GM12865 (cell line): ENCODE measurements at regions not wholly inside any gene's neighbourhood (a gene's known extent, or its start where the extent isn't known, plus 50 kb on each side); places are given as distances from the start of the nearest gene placed in this dataset.

Source experiments
- DNase-seq: peaks from one replicate; pipeline ENCODE4 v3.0.0; 2010; ENCODE audit warnings: low read depth
- H3K4me3 ChIP-seq: 2 replicates; pipeline ENCODE4 v1.5.1; 2011; ENCODE audit warnings: mild to moderate bottlenecking, low read depth, low read length, control low read depth
- CTCF ChIP-seq: IDR thresholded peaks from 2 replicates; pipeline ENCODE4 v1.5.1; 2011; ENCODE audit warnings: low read length, control low read depth, low read depth, inconsistent platforms; ENCODE audit not compliant: insufficient read depth; ENCODE audit errors: missing control alignments

- no peak for DNase-seq
- no peak for TF ChIP-seq CTCF
These were observed 288.0 kb upstream of the SFRP2 start for GRCh38 chr4:154076921-154077320.

GRCh38 chr4:154073107-154073822 lies 284.4 kb upstream of the SFRP2 start:
- no peak for TF ChIP-seq CTCF
- DNase-seq, result peak; percentile 3
- no peak overlapping the region for H3K4me3 ChIP-seq

More at GRCh38 chr4:154076921-154077320, 288.0 kb upstream of the SFRP2 start:
- H3K4me3 ChIP-seq, result no peak overlapping the region

- no peak for DNase-seq
- no peak overlapping the region for H3K4me3 ChIP-seq
- no peak for TF ChIP-seq CTCF
These were observed 278.9 kb upstream of the SFRP2 start for GRCh38 chr4:154067786-154068185.

- DNase-seq, result no peak
- TF ChIP-seq CTCF, result no peak
- H3K4me3 ChIP-seq, result no peak overlapping the region
These were observed 276.5 kb upstream of the SFRP2 start for GRCh38 chr4:154065368-154065767.

- DNase-seq, result no peak
These were observed 275.4 kb upstream of the SFRP2 start for GRCh38 chr4:154064244-154064643.

GRCh38 chr4:154049457-154050181 lies 260.7 kb upstream of the SFRP2 start:
- no peak for TF ChIP-seq CTCF
- no peak for DNase-seq

More at GRCh38 chr4:154064244-154064643, 275.4 kb upstream of the SFRP2 start:
- no peak for TF ChIP-seq CTCF
- no peak overlapping the region for H3K4me3 ChIP-seq

More at GRCh38 chr4:154049457-154050181, 260.7 kb upstream of the SFRP2 start:
- no peak overlapping the region for H3K4me3 ChIP-seq
